ENCODE measurements at regions not wholly inside any gene's neighbourhood (a gene's known extent, or its start where the extent isn't known, plus 50 kb on each side); places are given as distances from the start of the nearest gene placed in this dataset.

GRCh38 chr6:141282263-141282662 is 850.5 kb upstream of the GJE1 start:
- no peak for DNase-seq
- in situ Hi-C loops (cut with MboI; ENCODE audit: low sequenced_read_pairs in 4 of 4), result no loop called here
- H3K27ac ChIP-seq, result no peak overlapping the region

GRCh38 chr6:141269684-141270083 is 863.0 kb upstream of the GJE1 start:
- no peak for TF ChIP-seq POLR2A (IDR thresholded peaks at IDR 0.05)
- TF ChIP-seq, protein P1, sequence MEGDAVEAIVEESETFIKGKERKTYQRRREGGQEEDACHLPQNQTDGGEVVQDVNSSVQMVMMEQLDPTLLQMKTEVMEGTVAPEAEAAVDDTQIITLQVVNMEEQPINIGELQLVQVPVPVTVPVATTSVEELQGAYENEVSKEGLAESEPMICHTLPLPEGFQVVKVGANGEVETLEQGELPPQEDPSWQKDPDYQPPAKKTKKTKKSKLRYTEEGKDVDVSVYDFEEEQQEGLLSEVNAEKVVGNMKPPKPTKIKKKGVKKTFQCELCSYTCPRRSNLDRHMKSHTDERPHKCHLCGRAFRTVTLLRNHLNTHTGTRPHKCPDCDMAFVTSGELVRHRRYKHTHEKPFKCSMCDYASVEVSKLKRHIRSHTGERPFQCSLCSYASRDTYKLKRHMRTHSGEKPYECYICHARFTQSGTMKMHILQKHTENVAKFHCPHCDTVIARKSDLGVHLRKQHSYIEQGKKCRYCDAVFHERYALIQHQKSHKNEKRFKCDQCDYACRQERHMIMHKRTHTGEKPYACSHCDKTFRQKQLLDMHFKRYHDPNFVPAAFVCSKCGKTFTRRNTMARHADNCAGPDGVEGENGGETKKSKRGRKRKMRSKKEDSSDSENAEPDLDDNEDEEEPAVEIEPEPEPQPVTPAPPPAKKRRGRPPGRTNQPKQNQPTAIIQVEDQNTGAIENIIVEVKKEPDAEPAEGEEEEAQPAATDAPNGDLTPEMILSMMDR (IDR thresholded peaks at IDR 0.05 in 4 of 5, conservative IDR thresholded peaks at IDR 0.05 in 1 of 5), result no peak
- no peak for ATAC-seq
- in situ Hi-C loops (cut with MboI; ENCODE audit: low sequenced_read_pairs in 4 of 4), result no loop called here

More at GRCh38 chr6:141282263-141282662, 850.5 kb upstream of the GJE1 start:
- H3K36me3 ChIP-seq, result no peaks in the 10 kb centered on the region
- intact Hi-C loops (cut with DNase I; ENCODE audit: low total_unique reads), result no loop called here
- ATAC-seq, result no peak
- no peak for TF ChIP-seq POLR2A (IDR thresholded peaks at IDR 0.05)
- TF ChIP-seq, protein P1 (IDR thresholded peaks at IDR 0.05 in 4 of 5, conservative IDR thresholded peaks at IDR 0.05 in 1 of 5), result no peak
- H3K4me3 ChIP-seq, result no peak overlapping the region
- H3K9me3 ChIP-seq, result no peaks in the 10 kb centered on the region
- no peaks in the 10 kb centered on the region for H3K4me1 ChIP-seq
- H3K27me3 ChIP-seq, result no peaks in the 10 kb centered on the region

DNA sequence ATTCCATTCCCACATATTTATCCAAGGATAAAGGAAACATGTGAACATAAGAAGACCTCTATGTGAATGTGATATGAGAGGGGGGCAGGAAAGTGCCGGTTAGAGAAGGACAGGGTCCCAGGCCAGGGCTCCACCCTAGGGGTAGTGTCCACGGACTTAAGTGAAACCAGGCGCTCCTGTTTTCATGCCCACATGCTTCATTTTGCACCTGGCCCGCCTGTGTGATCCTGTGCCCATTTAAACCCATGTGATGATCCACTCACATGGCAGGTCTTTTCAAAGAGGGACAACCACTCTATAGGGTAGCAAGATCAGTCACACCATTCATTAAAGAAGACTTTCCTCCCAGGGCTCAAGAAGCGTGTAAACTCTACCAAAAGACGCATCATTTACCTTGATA is 865.3 kb upstream of the GJE1 start:
- Histone ChIP-seq H3K27me3 (no peaks in the 10 kb centered on the region), H3K4me3 (no peak overlapping the region), H3K27ac (no peak overlapping the region), H3K9me3 (no peaks in the 10 kb centered on the region), H3K36me3 (no peaks in the 10 kb centered on the region), H3K4me1 (peaks cover 0 to 4% of the 10 kb centered on the region in 2 donors)
- intact Hi-C loops (cut with DNase I; ENCODE audit: low total_unique reads) (no loop called here), in situ Hi-C loops (cut with MboI; ENCODE audit: low sequenced_read_pairs in 4 of 4) (no loop called here)
- DNase-seq, result no peak
- ATAC-seq, result no peak
- TF ChIP-seq, protein P1 (IDR thresholded peaks at IDR 0.05 in 4 of 5, conservative IDR thresholded peaks at IDR 0.05 in 1 of 5), result no peak
- TF ChIP-seq POLR2A (IDR thresholded peaks at IDR 0.05), result no peak

More at GRCh38 chr6:141269684-141270083, 863.0 kb upstream of the GJE1 start:
- no peaks in the 10 kb centered on the region for H3K9me3 ChIP-seq
- H3K4me3 ChIP-seq, result no peak overlapping the region
- no peak overlapping the region for H3K27ac ChIP-seq
- no peaks in the 10 kb centered on the region for H3K36me3 ChIP-seq
- peaks cover 0 to 4% of the 10 kb centered on the region in 2 donors for H3K4me1 ChIP-seq
- DNase-seq, result no peak
- H3K27me3 ChIP-seq, result no peaks in the 10 kb centered on the region
- intact Hi-C loops (cut with DNase I; ENCODE audit: low total_unique reads), result no loop called here

GRCh38 chr6:141265756-141266623 is 866.7 kb upstream of the GJE1 start:
- peak overlapping the region; percentile 5 to 38 (median 34) for H3K4me3 ChIP-seq
- no peaks in the 10 kb centered on the region for H3K9me3 ChIP-seq
- H3K27ac ChIP-seq, result no peak overlapping the region
- in situ Hi-C loops (cut with MboI; ENCODE audit: low sequenced_read_pairs in 4 of 4), result no loop called here
- TF ChIP-seq, protein P1 (IDR thresholded peaks at IDR 0.05 in 4 of 5, conservative IDR thresholded peaks at IDR 0.05 in 1 of 5), result no peak
- TF ChIP-seq POLR2A (IDR thresholded peaks at IDR 0.05), result no peak
- H3K36me3 ChIP-seq, result no peaks in the 10 kb centered on the region
- ATAC-seq (no peak), DNase-seq (no peak)
- intact Hi-C loops (cut with DNase I; ENCODE audit: low total_unique reads), result no loop called here
- peaks cover 0 to 4% of the 10 kb centered on the region in 2 donors for H3K4me1 ChIP-seq
- no peaks in the 10 kb centered on the region for H3K27me3 ChIP-seq
